ENCODE measurements at regions not wholly inside any gene's neighbourhood (a gene's known extent, or its start where the extent isn't known, plus 50 kb on each side); places are given as distances from the start of the nearest gene placed in this dataset.

- Mint-ChIP-seq H3K27ac (peak overlapping the region; percentile 47; the same call in 1 of the 2 replicates), H3K9me3 (no peaks in the 10 kb centered on the region), H3K4me3 (peak overlapping the region; percentile 76; the same call in 1 of the 2 replicates), H3K36me3 (ENCODE audit: low read depth) (no peaks in the 10 kb centered on the region), H3K4me1 (ENCODE audit: low read depth) (peaks cover 55% of the 10 kb centered on the region), H3K27me3 (ENCODE audit: insufficient read depth) (no peaks in the 10 kb centered on the region)
- peak; percentile 31 for DNase-seq
- TF ChIP-seq, protein P1, sequence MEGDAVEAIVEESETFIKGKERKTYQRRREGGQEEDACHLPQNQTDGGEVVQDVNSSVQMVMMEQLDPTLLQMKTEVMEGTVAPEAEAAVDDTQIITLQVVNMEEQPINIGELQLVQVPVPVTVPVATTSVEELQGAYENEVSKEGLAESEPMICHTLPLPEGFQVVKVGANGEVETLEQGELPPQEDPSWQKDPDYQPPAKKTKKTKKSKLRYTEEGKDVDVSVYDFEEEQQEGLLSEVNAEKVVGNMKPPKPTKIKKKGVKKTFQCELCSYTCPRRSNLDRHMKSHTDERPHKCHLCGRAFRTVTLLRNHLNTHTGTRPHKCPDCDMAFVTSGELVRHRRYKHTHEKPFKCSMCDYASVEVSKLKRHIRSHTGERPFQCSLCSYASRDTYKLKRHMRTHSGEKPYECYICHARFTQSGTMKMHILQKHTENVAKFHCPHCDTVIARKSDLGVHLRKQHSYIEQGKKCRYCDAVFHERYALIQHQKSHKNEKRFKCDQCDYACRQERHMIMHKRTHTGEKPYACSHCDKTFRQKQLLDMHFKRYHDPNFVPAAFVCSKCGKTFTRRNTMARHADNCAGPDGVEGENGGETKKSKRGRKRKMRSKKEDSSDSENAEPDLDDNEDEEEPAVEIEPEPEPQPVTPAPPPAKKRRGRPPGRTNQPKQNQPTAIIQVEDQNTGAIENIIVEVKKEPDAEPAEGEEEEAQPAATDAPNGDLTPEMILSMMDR (IDR thresholded peaks at IDR 0.05): peak; percentile 86
These were observed 352.4 kb downstream of the USP25 start for GRCh38 chr21:16082038-16082816.

GRCh38 chr21:16084776-16085364, 355.1 kb downstream of the USP25 start:
- Mint-ChIP-seq H3K4me1 (ENCODE audit: low read depth) (peaks cover 38% of the 10 kb centered on the region), H3K9me3 (no peaks in the 10 kb centered on the region), H3K36me3 (ENCODE audit: low read depth) (no peaks in the 10 kb centered on the region), H3K4me3 (peak overlapping the region; percentile 77), H3K27ac (peak overlapping the region; percentile 83), H3K27me3 (ENCODE audit: insufficient read depth) (no peaks in the 10 kb centered on the region)
- TF ChIP-seq, protein P1 (IDR thresholded peaks at IDR 0.05): no peak
- peak; percentile 43 for DNase-seq

GRCh38 chr21:16085421-16085820, 355.6 kb downstream of the USP25 start:
- Mint-ChIP-seq H3K9me3 (no peaks in the 10 kb centered on the region), H3K27me3 (ENCODE audit: insufficient read depth) (no peaks in the 10 kb centered on the region), H3K4me1 (ENCODE audit: low read depth) (peaks cover 33% of the 10 kb centered on the region), H3K36me3 (ENCODE audit: low read depth) (no peaks in the 10 kb centered on the region), H3K4me3 (peak overlapping the region; percentile 77), H3K27ac (peak overlapping the region; percentile 83; the same call in 1 of the 2 replicates)
- DNase-seq: peak; percentile 6
- TF ChIP-seq, protein P1 (IDR thresholded peaks at IDR 0.05): no peak

- TF ChIP-seq, protein P1 (IDR thresholded peaks at IDR 0.05): no peak
- peak overlapping the region; percentile 77; the same call in 1 of the 2 replicates for H3K4me3 Mint-ChIP-seq
- H3K27me3 Mint-ChIP-seq (ENCODE audit: insufficient read depth): no peaks in the 10 kb centered on the region
- no peaks in the 10 kb centered on the region for H3K9me3 Mint-ChIP-seq
- no peaks in the 10 kb centered on the region for H3K36me3 Mint-ChIP-seq (ENCODE audit: low read depth)
- H3K27ac Mint-ChIP-seq: no peak overlapping the region; the same call in 1 of the 2 replicates
- DNase-seq: no peak
- H3K4me1 Mint-ChIP-seq (ENCODE audit: low read depth): peaks cover 33% of the 10 kb centered on the region
These were observed 356.3 kb downstream of the USP25 start for GRCh38 chr21:16086121-16086520.

DNA sequence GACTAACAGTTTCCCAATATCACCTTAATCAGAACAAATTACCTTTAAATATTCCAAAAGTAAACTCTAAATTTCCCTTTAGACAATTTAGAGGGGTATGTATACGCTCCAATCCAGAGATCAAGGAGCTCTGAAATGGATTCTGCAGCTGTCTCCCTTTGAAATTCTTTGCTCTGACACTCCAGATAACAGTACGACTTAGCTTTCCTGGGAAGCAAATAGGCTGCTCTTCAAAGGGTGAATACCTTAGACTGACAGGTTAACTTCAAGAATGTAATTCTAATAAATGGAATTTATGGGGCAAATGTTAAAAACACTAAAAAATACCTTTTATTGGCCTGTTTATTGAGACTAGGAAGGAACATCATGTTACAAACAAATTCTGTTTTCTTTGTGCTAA, 357.2 kb downstream of the USP25 start:
- Mint-ChIP-seq H3K4me3 (no peak overlapping the region), H3K9me3 (no peaks in the 10 kb centered on the region), H3K27me3 (ENCODE audit: insufficient read depth) (no peaks in the 10 kb centered on the region), H3K4me1 (ENCODE audit: low read depth) (peaks cover 30% of the 10 kb centered on the region), H3K36me3 (ENCODE audit: low read depth) (no peaks in the 10 kb centered on the region), H3K27ac (no peak overlapping the region)
- TF ChIP-seq, protein P1 (IDR thresholded peaks at IDR 0.05): no peak
- DNase-seq: no peak

All from HFFc6 (cell line).